ENCODE measurements at regions not wholly inside any gene's neighbourhood (a gene's known extent, or its start where the extent isn't known, plus 50 kb on each side); places are given as distances from the start of the nearest gene placed in this dataset.

DNA sequence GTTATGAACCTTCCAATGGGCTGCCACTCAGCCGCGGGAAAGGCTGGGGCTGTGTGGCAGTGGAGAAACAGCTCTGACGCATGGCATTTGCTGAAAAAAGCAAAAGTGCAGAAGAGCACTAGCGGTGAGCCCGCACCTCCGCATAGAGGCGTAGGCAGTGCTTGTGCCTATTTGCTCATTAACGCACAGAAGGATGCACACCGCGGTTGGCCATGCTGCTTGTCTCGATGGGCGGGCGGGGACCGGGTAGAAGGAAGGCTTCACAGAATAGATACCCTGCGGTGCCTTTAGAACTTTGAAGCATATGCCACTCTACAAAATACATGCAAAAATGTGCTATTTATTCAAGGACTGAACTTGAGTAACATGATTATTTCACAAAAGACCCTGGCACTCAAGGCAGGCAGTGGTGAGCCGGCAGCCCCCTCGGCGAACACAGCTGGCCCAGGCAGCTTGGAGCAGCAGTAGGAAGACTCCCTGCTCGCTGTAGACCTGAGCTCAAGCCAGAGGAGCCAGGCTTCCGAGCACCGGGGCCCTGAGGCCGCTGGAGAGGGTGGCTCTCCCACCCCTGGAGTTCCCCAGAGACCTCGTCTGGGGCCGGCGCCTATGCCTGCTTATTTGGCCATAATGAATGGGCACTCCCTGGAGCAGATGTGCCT is 71.5 kb downstream of the SIK1 start (continued):
- TF ChIP-seq CTBP2 (IDR thresholded peaks at IDR 0.05; ENCODE audit: borderline replicate concordance, insufficient read depth, insufficient read length, low read length) (no peak), HDAC2 (IDR thresholded peaks at IDR 0.05; ENCODE audit: borderline replicate concordance in 1 of 2, low read depth in 2 of 2, low read length in 2 of 2) (no peak), NRF1 (IDR thresholded peaks at IDR 0.05; ENCODE audit: low read depth, low read length) (no peak)

Data from H1 (cell line).